GM21723 (cell line): ENCODE measurements at regions not wholly inside any gene's neighbourhood (a gene's known extent, or its start where the extent isn't known, plus 50 kb on each side); places are given as distances from the start of the nearest gene placed in this dataset.
"Not testable (repeated sequence)": the region's sequence is repeated elsewhere in the genome, so short reads cannot be mapped to it uniquely, and the experiment has no call there.

Source experiments
- ATAC-seq: cut with Tn5 transposase; IDR thresholded peaks from one replicate; pipeline ENCODE4 v1.9.1; 2021; ENCODE audit warnings: mild to moderate bottlenecking, moderate library complexity; ENCODE audit not compliant: unreplicated experiment

DNA sequence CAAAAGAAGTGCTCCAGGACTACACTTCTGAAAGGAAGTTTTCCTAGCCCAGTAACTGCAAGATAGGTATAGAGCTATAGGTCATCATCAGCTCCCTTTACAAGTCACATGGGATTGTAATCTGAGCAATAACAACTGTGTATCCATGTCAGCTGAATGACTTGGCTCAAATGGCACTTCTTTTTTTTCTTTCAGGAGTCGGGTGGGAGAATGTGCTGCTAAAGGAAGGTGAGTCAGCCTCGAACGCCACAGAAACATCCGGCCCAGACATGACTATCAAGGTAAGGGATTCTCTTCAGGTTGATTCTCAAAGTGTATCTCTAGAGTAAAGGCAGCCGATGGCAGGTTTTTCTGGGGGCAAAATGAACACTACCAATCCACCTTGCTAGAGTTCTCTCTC lies 192.2 kb downstream of the C9orf152 start:
- ATAC-seq, result no peak

DNA sequence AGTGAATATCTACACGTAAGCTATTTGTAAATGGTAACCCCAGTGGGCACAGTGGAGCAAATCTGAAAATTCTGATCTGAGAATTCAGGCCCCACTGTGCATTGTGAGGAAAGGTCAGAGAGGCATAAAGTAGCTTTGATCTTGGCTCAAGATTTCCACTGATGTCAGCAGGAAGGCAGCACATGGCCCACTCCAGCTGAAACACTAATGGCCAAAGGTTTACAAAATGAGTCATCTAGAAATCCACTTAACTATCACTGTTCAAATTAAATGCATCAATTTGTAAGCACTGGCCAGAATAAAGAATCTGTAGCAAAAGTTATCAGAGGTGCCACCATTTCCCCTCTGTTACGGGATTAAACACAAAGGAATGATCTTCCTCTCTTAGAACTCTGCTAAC lies 191.6 kb downstream of the C9orf152 start:
- ATAC-seq, result no peak

DNA sequence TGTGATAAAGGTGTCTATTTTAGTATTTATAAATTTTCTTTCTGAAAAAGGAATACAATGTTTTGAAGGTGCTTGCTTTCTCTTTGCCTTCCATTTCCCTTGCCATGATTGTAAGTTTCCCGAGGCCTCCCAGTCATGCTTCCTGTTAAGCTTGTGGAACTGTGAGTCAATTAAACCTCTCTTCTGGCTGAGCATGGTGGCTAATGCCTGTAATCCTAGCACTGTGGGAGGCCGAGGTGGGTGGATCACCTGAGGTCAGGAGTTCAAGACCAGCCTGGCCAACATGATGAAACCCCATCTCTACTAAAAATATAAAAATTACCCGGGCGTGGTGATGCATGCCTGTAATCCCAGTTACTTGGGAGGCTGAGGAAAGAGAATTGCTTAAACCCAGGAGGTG lies 187.7 kb downstream of the C9orf152 start:
- not testable (repeated sequence) for ATAC-seq

DNA sequence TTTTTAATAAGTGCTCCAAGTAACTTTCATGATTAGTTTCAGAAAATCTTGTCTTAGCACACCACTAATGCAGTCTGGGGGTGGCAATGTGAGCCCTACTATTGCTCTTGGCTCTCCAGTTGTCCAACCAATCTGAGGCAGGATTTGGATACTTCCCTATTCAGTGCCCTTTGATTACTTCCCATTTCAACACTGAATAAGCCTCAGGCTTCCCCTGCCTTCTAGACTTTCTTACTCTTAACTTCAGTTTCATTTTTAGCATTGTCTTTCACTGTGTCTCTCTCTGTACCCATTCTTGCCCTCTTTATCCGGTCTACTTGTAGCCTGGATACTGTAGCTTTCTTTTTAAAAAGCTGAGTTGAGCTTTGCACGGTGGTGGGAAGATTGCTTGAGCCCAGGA lies 186.1 kb downstream of the C9orf152 start:
- ATAC-seq, result peak; percentile 99

- ATAC-seq, result not testable (repeated sequence)
Measured at GRCh38 chr9:110023221-110023620, 184.7 kb downstream of the C9orf152 start.

- ATAC-seq, result no peak
Measured at GRCh38 chr9:110025551-110026170, 182.3 kb downstream of the C9orf152 start.

DNA sequence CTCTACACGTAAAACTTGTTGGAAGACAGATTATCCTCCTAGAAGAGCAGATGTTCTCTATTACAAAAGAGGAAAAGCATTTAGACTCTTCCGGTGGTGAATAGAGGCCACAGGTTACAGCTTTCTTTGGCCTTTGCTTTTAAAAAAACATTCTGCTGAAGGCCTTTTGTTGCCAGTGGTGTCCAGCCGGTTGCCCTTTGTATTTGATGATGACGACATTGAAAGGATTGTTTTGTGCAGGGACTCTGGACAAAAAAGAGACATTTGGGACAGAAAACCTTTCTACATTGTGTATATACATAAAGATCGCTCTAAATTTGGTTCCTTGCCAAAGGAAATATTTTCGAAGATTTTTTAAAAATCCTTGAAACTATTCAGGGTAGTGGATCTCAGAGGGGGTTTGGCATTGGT lies 180.3 kb downstream of the C9orf152 start:
- ATAC-seq, result no peak

- no peak for ATAC-seq
Measured at GRCh38 chr9:110028271-110028670, 179.7 kb downstream of the C9orf152 start.

- ATAC-seq, result no peak
Measured at GRCh38 chr9:110028676-110029075, 179.3 kb downstream of the C9orf152 start.

DNA sequence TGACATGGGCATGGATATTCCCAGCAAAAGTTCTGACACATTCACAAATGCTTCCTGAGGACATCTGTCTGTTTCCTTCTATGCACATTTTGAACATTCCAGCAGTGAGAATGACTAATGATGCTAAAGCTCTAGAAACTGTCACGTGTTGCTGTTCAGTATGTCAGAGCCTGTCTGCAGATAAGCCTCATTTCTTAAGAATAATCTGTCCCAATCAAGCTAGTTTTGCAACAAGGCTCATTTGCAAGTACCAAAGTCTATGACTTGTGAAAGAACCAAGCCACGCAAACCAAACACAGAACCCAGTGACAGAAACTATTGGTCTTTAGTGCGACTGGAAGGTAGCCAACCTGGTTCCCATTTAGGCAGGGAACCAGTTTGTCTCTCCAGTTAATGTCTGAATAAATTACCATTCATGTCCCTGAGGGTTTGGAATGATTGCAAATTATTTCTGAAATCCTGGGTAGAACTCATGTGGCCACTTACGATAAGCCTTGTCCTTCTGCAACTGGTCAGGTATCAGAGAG lies 178.5 kb downstream of the C9orf152 start:
- no peak for ATAC-seq

- no peak for ATAC-seq
Measured at GRCh38 chr9:110029956-110030480, 177.9 kb downstream of the C9orf152 start.

- no peak for ATAC-seq
Measured at GRCh38 chr9:110030632-110031031, 177.3 kb downstream of the C9orf152 start.

DNA sequence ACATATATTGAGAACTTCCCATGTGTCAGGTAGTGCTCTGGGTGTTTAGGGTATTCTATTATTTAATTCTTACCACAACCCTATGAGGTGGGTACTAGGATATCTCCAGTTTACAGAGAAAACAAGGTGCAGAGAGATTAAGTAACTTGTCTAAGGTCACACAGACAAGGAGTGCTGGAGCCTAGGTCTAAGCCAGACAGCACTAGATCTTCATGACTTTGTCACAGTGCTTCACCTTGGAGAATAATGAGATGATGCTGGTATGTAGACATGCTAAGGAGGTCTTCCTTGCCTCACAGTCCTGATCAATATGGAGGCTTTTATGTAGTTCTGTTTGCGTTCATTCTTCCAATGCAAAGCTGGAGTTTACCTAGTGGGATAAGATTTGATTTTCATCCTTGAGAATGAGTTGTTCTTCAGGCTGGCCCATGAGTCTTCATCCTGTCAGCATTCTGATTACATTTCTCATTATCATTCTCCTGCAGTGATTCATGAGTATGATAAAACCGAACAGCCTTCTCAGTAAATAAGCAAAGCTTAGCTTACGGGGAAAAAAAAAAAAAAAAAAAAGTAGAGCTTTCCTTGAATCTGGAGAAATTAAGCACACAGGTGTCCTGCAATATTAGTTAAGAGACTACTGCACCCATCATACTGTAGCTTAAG lies 176.3 kb downstream of the C9orf152 start:
- no peak for ATAC-seq

DNA sequence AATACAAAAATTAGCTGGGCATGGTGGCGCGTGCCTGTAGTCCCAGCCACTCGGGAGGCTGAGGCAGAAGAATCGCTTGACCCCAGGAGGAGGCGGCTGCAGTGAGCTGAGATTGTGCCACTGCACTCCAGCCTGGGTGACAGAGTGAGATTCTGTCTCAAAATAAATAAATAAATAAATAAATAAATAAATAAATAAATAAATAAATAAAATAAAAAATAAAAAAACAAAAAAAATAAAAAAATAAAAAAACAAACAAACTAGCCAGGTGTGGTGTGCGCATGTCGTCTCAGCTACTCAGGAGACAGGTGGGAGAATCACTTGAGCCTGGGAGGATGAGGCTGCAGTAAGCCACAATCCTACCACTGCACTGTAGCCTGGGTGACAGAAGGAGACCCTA lies 175.4 kb downstream of the C9orf152 start:
- ATAC-seq, result not testable (repeated sequence)

GRCh38 chr9:110033869-110034268 lies 174.1 kb downstream of the C9orf152 start:
- ATAC-seq, result no peak

- ATAC-seq, result no peak
Measured at GRCh38 chr9:110036286-110036685, 171.7 kb downstream of the C9orf152 start.

GRCh38 chr9:110040788-110041187 lies 167.2 kb downstream of the C9orf152 start:
- ATAC-seq, result no peak

- ATAC-seq, result no peak
Measured at GRCh38 chr9:110041452-110041851, 166.5 kb downstream of the C9orf152 start.

- peak; percentile 25 for ATAC-seq
Measured at GRCh38 chr9:110047232-110047954, 160.6 kb downstream of the C9orf152 start.

DNA sequence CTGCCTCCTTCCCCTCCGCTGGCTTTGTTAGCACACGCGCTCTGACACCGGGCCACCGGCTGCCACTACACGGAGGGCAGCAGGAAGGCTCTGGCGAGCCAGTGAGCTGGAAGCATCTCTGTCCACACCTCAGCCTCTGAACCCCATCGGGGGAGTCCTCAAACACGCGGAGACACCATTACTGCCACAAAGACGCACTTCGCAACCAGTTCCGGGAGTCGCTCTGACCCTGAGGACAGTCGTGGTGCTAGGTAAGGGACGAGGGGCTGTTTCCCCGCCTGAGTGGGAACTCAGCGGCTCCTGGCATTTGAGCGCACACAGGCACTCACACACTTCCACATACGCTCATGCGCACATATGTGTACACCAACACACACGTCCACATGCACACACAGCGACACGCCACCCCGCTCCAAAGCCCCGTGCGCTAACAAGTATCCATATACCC lies 160.0 kb downstream of the C9orf152 start:
- peak; percentile 34 for ATAC-seq

GRCh38 chr9:110048403-110048975 lies 159.5 kb downstream of the C9orf152 start:
- peak; percentile 77 for ATAC-seq
